ENCODE measurements at regions not wholly inside any gene's neighbourhood (a gene's known extent, or its start where the extent isn't known, plus 50 kb on each side); places are given as distances from the start of the nearest gene placed in this dataset.

GRCh38 chr22:46073683-46074504 lies 76.4 kb upstream of the PPARA start:
- Histone ChIP-seq H3K27me3 (ENCODE audit: insufficient read depth, low read depth) (no peaks in the 10 kb centered on the region), H3K9me3 (ENCODE audit: insufficient read depth, low read depth) (no peaks in the 10 kb centered on the region), H3K4me2 (peak overlapping the region; percentile 96), H3K4me1 (replicated peaks; ENCODE audit: insufficient read depth) (peaks cover 38% of the 10 kb centered on the region), H3K9me2 (ENCODE audit: insufficient read depth) (no peaks in the 10 kb centered on the region), H3K27ac (peak overlapping the region; percentile 68), H4K20me1 (ENCODE audit: insufficient read depth) (peaks cover 15% of the 10 kb centered on the region), H3F3A (ENCODE audit: insufficient read depth, low read depth) (peaks cover 28% of the 10 kb centered on the region), H3K4me3 (peak overlapping the region; percentile 99), H2AFZ (peak overlapping the region; percentile 46), H3K36me3 (ENCODE audit: low read depth) (peaks cover 7% of the 10 kb centered on the region; the same call in 1 of the 2 replicates), H3K79me2 (ENCODE audit: low read depth) (peaks cover 82% of the 10 kb centered on the region)
- intact Hi-C loops (cut with micrococcal nuclease; ENCODE audit: unreplicated experiment) = loop anchor here (2.0 to 5.0 kb wide), 3 partner anchors 33 to 61 kb away; no protein-coding TSS in a partner anchor
- TF ChIP-seq CTCF (conservative IDR thresholded peaks at IDR 0.05) = no peak
- no peak for TF ChIP-seq EZH2 (IDR thresholded peaks at IDR 0.05; ENCODE audit: low read depth)
- CTCF ChIA-PET = interaction anchor here (1.7 kb wide), 1 partner anchor 66 kb away, joined by 7 read pairs; no protein-coding TSS in a partner anchor
- no TSS peak for BruUV-seq (replicated peaks)
- DNase-seq = peak; percentile 29 to 65
- POLR2A ChIA-PET (ENCODE audit: unreplicated experiment) = interaction anchor here (0.6 kb wide), 2 partner anchors 29 to 76 kb away, joined by 4 to 8 read pairs; no protein-coding TSS in a partner anchor

GRCh38 chr22:46074771-46075551 lies 75.4 kb upstream of the PPARA start:
- ChIA-PET POLR2A (ENCODE audit: unreplicated experiment) (no interaction called here), CTCF (no interaction called here)
- Histone ChIP-seq H3K9me2 (ENCODE audit: insufficient read depth) (no peaks in the 10 kb centered on the region), H3K36me3 (ENCODE audit: low read depth) (peaks cover 7% of the 10 kb centered on the region; the same call in 1 of the 2 replicates), H3K79me2 (ENCODE audit: low read depth) (peaks cover 86% of the 10 kb centered on the region), H4K20me1 (ENCODE audit: insufficient read depth) (peaks cover 15% of the 10 kb centered on the region), H3K4me3 (peak overlapping the region; percentile 99), H3F3A (ENCODE audit: insufficient read depth, low read depth) (peaks cover 20% of the 10 kb centered on the region), H3K27ac (peak overlapping the region; percentile 68), H3K27me3 (ENCODE audit: insufficient read depth, low read depth) (no peaks in the 10 kb centered on the region), H3K9me3 (ENCODE audit: insufficient read depth, low read depth) (no peaks in the 10 kb centered on the region), H3K4me2 (peak overlapping the region; percentile 96), H3K4me1 (replicated peaks; ENCODE audit: insufficient read depth) (peaks cover 38% of the 10 kb centered on the region), H2AFZ (no peak overlapping the region)
- no peak for DNase-seq
- TF ChIP-seq EZH2 (IDR thresholded peaks at IDR 0.05; ENCODE audit: low read depth) (no peak), CTCF (conservative IDR thresholded peaks at IDR 0.05) (no peak)
- intact Hi-C loops (cut with micrococcal nuclease; ENCODE audit: unreplicated experiment) = loop anchor here (2.0 to 5.0 kb wide), 3 partner anchors 32 to 62 kb away; no protein-coding TSS in a partner anchor
- no TSS peak for BruUV-seq (replicated peaks)

GRCh38 chr22:46075764-46076531 lies 74.4 kb upstream of the PPARA start:
- Histone ChIP-seq H3K4me2 (peak overlapping the region; percentile 96), H2AFZ (no peak overlapping the region), H3K4me3 (peak overlapping the region; percentile 21; the same call in 1 of the 2 replicates), H3K4me1 (replicated peaks; ENCODE audit: insufficient read depth) (peaks cover 38% of the 10 kb centered on the region), H3F3A (ENCODE audit: insufficient read depth, low read depth) (peaks cover 13% of the 10 kb centered on the region), H3K36me3 (ENCODE audit: low read depth) (peaks cover 7% of the 10 kb centered on the region; the same call in 1 of the 2 replicates), H3K27me3 (ENCODE audit: insufficient read depth, low read depth) (no peaks in the 10 kb centered on the region), H4K20me1 (ENCODE audit: insufficient read depth) (peaks cover 15% of the 10 kb centered on the region), H3K9me2 (ENCODE audit: insufficient read depth) (no peaks in the 10 kb centered on the region), H3K27ac (peak overlapping the region; percentile 45), H3K79me2 (ENCODE audit: low read depth) (peaks cover 89% of the 10 kb centered on the region), H3K9me3 (ENCODE audit: insufficient read depth, low read depth) (no peaks in the 10 kb centered on the region)
- intact Hi-C loops (cut with micrococcal nuclease; ENCODE audit: unreplicated experiment) = loop anchor here (1.0 to 2.0 kb wide), 3 partner anchors 9 to 63 kb away; no protein-coding TSS in a partner anchor
- POLR2A ChIA-PET (ENCODE audit: unreplicated experiment) = interaction anchor here (0.7 kb wide), 1 partner anchor 60 kb away, joined by 16 read pairs; no protein-coding TSS in a partner anchor
- no TSS peak for BruUV-seq (replicated peaks)
- CTCF ChIA-PET = no interaction called here
- no peak for TF ChIP-seq EZH2 (IDR thresholded peaks at IDR 0.05; ENCODE audit: low read depth)
- no peak for TF ChIP-seq CTCF (conservative IDR thresholded peaks at IDR 0.05)
- no peak for DNase-seq
